KOPT-K1 (cell line): ENCODE measurements at regions not wholly inside any gene's neighbourhood (a gene's known extent, or its start where the extent isn't known, plus 50 kb on each side); places are given as distances from the start of the nearest gene placed in this dataset.

Experiments
- H3K27ac ChIP-seq: fragments of 200-600 bp; sonication (generic); 2 replicates; pipeline ENCODE4 v1.5.1; 2016; ENCODE audit warnings: antibody characterized with exemption, mild to moderate bottlenecking, low read depth, low read length; ENCODE audit not compliant: poor library complexity, severe bottlenecking
- H3K36me3 ChIP-seq: fragments of 200-600 bp; sonication (generic); 2 replicates; pipeline ENCODE4 v1.5.1; 2017; ENCODE audit warnings: antibody characterized with exemption, mild to moderate bottlenecking, low read length, moderate library complexity; ENCODE audit not compliant: insufficient read depth
- H3K9me3 ChIP-seq: fragments of 200-600 bp; sonication (generic); 2 replicates; pipeline ENCODE4 v1.5.1; 2017; ENCODE audit warnings: antibody characterized with exemption, low read length, mild to moderate bottlenecking; ENCODE audit not compliant: insufficient read depth, poor library complexity, severe bottlenecking

DNA sequence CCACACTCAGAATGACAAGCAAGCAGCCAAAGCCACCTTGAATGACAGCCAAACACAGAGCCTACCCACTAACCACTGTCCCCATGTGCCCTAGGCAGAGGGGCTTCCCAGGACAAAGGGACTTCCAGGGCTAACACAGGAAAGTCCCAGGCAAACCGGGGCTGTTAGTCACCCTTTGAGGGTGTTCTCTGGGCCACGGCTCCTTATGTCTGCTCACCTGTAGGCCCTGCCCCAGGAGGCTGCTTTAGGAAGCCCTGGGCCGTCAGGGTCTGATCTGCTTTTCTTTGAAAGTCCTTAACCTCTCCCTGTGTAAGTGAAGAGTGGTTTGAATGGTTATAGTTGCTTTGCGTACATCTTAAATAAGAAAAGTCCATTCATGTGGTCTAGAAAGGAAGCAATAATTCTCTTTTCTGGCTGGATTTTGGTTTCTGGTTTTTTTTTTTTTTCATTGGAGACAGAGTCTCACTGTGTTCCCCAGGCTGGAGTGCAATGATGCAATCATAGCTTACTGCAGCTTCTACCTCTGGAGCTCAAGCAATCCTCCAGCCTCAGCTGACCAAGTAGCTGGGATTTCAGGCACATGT, 161.4 kb downstream of the EFNB2 start:
- Histone ChIP-seq H3K9me3 (no peaks in the 10 kb centered on the region), H3K27ac (no peak overlapping the region), H3K36me3 (no peaks in the 10 kb centered on the region)

DNA sequence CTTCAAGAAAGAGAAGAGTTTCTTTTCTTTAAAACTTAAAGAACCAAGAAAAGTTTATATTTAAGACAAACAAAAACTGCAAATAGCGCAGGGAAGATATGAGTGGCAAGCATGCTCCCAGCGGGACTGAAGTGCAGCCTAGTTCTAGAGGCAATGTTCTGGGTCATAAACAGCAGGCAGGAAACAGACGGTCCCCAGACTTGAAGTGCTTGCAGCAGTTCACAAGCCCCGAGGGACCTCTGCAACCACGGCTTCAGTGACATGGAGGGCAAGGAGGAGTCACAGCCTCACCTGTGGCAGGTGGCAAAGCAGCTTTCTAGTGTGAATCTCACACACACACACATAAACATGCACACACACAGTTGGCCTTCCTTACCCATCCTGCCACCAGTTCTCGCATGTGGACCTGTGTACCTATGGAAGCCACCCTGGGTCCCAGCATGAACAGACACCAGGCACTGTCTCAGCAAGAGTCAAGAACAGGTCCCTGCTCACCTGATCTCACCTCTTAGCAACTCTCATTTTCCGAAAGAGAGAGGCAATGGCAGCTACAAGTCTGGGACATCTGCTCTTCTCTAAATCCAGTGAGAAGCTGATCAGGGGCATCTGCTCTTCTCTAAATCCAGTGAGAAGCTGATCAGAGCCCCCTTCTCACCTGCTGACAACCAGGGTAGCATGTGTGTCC, 162.0 kb downstream of the EFNB2 start:
- no peaks in the 10 kb centered on the region for H3K9me3 ChIP-seq
- H3K36me3 ChIP-seq: no peaks in the 10 kb centered on the region
- H3K27ac ChIP-seq: no peak overlapping the region

DNA sequence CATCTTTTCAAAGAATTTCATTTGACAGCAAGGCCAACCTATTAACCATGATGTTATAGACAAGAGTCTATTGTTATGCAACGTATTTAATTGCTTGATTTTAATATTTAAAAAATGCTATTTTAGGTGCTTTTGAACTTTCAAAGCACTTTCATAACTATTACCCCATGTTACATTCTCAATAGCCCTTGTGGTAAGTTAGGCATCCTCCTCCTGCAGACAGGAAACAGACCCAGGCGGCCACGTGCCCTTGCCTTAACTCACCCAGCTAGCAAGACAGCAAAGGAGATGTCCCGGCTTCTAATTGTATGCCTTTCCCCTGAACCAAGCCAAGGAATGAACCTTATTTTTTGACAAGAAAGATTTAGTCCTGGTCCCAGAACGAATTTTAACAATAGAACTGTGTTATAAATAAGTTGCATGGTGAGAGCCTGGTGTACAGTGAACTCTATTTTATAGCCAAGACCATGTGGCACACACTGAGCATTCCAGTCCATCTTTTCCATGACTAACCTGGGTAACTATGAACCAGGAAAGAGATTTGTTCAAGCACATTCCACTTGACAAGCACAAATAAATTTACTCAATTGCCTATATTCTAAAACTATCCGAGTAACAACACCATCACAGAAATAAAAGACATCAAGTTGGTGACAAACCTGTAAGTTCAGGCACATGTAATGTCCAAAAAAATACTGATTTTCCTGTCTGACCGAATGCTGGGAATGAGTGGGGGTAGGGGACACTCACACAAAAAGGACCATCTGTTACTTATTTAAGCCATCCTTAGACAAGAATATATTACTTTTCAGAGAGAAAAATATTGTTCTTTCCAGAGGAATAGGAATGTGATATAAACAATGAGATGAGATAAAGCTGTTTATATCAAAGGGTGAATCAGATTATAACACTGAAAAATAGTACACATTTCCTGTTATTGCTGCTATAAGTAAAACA, 163.0 kb downstream of the EFNB2 start:
- H3K36me3 ChIP-seq: no peaks in the 10 kb centered on the region
- no peaks in the 10 kb centered on the region for H3K9me3 ChIP-seq
- no peak overlapping the region for H3K27ac ChIP-seq

DNA sequence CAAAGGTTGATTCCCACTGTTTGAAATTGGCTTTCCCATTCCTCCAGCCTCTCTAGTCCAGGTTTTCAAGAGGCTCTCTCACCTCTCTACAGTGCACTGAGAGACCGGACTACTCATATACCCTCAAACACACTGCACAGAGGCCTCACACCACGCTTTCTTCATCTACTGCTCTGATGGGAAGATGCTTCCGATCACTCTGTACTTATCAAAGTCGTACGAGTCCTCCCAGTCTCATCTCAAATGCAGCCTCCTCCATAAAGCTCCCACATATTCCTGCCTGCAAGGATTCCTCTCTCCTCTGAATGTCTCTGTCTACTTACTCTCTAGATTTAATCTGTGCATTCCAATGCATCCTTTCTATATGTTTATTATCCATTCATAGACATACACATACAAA, 164.4 kb downstream of the EFNB2 start:
- H3K9me3 ChIP-seq: no peaks in the 10 kb centered on the region
- no peak overlapping the region for H3K27ac ChIP-seq
- no peaks in the 10 kb centered on the region for H3K36me3 ChIP-seq

DNA sequence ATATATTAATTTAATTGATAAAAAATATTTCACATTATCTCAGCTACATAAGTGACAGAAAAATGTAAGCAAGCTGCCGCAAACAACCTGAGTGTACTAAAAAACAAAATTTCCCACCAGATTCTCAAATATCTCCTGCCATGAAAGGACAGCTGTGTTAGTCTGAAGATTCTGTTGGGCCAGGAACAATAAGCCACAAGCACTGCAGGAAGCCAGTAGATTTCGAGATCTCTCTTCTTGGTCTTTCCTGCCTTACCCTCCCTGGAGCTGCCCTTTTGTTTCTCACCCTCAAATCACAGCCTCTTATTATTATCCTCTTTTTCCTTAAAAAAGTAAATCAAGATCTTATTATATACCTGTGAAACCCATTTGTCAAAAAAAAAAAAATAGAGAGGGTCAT, 165.6 kb downstream of the EFNB2 start:
- Histone ChIP-seq H3K9me3 (no peaks in the 10 kb centered on the region), H3K27ac (no peak overlapping the region), H3K36me3 (no peaks in the 10 kb centered on the region)

DNA sequence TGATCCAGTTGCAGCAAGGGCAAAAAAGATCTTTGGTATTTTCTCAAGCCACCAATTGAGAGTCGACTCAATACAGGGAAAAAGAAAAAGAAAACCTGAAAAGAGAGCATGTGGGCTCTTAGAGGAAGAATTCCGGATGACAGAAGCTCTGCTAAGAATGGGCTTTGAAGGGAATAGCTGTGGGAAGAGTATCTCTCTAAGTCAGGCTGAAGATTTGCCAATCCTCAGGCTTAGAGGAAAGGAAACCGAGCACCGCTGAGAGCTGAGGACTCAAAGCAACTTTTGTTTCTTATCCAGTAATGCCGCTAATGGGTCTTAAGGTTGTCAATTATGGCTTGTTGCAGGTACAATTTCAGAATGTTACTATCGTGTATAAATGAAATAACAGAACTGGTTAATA, 166.4 kb downstream of the EFNB2 start:
- Histone ChIP-seq H3K9me3 (peaks cover 7% of the 10 kb centered on the region), H3K36me3 (no peaks in the 10 kb centered on the region), H3K27ac (no peak overlapping the region)

DNA sequence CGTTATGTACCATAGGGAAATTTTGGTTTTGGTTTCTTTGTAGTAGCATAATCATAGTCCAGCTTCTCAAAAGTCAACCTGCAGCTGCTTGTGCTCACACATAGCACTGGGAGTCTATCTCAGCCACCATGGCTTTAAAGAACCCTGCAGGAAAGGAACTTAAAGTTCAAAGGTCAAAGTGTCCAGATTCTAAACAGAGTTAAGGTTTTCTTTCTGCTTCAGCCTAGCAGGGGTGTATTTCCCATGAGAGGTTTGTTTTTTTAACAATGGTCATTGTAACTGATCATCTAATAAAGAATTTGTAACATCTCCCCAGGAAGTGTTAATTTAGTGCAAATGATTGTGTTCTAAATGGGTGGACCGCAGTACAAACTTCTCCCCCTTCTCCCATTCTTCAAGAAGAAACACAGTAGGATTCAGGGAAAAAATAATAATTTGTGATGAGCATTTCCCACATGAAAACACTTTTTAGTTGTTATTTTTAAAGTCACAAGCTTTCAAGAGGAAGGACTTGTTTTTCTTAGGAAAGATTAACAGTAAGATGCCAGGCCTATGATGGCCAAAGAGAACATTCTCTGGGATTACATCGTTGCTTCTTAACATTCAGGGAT, 168.0 kb downstream of the EFNB2 start:
- peaks cover 8% of the 10 kb centered on the region for H3K9me3 ChIP-seq
- H3K27ac ChIP-seq: no peak overlapping the region
- H3K36me3 ChIP-seq: no peaks in the 10 kb centered on the region

DNA sequence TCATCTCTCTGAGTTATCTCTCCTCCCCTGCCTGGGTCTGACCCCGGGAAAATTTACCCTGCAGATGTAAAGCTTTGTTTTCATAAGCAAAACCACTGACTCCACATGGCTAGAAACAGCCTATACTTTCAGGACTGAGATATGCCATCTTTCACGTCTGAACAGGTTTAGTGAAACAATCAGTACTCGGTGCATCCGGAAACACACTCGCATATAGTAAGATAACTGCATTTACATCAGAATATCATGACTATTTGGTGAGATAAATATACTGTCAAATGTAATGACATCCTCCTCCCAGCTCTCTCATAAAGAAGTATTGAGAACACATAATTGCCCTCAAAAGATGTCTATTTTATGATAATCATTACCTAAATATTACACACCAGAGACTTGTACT, 172.8 kb downstream of the EFNB2 start:
- H3K36me3 ChIP-seq: no peaks in the 10 kb centered on the region

DNA sequence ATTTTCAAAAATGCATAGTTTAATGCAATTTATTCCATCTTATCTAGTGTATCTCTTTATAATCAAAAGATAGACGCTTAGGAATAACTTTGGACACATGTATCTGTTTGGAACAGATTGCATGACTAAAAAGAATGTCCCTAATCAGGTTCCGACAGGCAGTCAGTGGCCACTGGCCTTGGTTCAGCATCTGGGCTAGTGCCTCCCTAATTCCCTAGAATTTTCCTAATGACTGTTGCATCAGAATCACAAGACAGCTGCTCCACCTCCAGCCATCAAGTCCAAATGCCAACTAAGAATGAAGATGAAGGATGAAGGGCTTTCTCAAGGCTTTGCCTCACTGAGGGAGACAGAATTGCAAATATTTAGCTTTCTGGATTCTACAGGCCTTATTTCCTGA, 173.8 kb downstream of the EFNB2 start:
- no peak overlapping the region for H3K27ac ChIP-seq
- H3K36me3 ChIP-seq: no peaks in the 10 kb centered on the region
- H3K9me3 ChIP-seq: peaks cover 8% of the 10 kb centered on the region

More for the DNA sequence above, 172.8 kb downstream of the EFNB2 start:
- Histone ChIP-seq H3K27ac (no peak overlapping the region), H3K9me3 (peaks cover 8% of the 10 kb centered on the region)

DNA sequence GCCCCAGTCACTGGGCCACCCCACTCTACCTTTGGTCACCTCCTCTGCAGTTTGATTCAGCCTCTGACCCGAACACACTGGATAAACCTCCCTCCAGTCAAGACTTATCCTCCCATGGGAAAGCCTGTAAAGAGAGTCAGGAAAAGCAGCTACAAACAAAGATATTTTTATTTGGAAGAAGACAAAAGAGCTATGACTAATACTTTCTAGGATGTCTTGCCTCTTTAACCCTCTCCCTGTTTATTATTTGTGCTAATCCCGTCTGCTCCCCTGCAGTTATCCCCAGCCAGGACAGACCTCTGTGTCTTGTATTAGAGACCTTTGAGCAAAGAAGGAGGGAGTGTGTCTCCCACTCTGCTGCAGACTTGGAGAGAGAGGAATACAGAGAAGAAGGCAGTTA, 178.3 kb downstream of the EFNB2 start:
- Histone ChIP-seq H3K9me3 (no peaks in the 10 kb centered on the region), H3K27ac (no peak overlapping the region), H3K36me3 (no peaks in the 10 kb centered on the region)

DNA sequence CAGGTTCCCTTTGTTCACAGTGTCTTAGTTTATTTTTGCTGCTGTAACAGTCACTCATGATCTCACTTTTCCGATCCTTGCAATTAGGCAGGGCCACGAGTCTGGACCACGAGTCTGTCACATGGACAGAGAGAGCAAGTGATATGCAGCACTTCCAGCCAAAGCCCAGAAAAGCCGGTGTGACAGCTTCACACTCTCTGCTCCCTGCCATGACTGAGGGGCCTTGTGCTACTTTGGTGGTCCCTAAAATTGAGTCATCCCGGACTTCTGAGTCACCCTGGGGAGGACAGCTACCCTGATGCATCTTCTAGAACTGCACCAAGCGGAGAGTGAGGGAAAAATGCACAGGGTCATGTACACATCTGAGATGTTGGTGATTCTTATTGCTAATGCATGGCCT, 179.6 kb downstream of the EFNB2 start:
- H3K9me3 ChIP-seq: no peaks in the 10 kb centered on the region
- no peak overlapping the region for H3K27ac ChIP-seq
- no peaks in the 10 kb centered on the region for H3K36me3 ChIP-seq

DNA sequence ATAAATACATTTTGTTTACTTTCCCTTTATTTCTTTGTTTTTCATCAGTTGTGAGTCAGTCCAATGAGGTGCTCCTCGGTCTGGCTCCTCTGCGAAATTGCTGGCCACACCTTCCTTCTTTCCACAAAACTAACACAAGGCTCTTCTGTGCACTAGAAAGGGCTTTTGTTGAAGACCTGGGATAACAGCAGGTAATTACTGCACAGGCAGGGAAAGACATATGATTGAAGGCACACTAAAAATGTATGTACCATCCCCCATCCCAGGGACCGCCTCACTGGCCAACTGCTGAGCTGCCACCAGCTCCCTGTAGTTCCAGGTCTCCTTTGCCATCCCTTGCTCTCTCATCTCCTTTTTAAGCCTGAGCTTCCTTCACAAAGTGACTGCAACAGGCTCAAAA, 180.5 kb downstream of the EFNB2 start:
- H3K36me3 ChIP-seq: no peaks in the 10 kb centered on the region
- H3K9me3 ChIP-seq: no peaks in the 10 kb centered on the region
- no peak overlapping the region for H3K27ac ChIP-seq

DNA sequence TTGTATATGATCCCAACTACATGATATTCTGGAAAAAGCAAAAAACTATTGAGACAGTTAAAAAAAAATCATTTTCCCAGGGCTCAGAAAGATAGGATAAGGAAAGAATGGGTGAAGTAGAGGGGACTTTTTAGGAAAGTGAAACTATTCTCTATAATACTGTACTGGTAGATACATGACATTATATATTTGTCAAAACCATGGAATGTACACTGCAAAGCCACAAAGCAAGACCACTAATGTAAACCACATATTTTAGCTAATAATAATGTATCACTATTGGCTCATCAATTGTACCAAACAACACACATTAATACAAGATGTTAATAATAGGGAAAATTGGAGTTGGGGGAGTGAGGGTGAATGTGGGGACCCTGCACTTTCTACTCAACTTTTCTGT, 182.6 kb downstream of the EFNB2 start:
- no peaks in the 10 kb centered on the region for H3K36me3 ChIP-seq
- no peaks in the 10 kb centered on the region for H3K9me3 ChIP-seq
- H3K27ac ChIP-seq: no peak overlapping the region

DNA sequence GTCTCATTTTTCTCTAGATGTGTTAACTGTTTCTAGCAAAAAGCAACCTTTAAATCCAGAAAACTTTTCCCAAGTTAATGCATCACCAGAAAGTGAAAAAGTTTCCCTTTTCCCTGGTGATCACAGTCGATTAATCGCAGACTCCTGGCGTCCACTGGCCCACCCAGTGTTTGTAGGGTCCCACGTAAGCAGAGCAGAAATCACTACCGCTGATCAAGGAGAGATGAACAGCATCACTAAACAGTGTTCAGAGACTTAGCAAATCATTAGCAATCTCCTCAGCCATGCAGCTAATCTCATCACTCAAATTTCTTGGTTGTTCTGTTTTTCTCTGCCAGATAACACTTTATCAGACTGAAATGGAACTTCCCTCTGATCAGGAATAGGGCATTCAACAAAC, 184.2 kb downstream of the EFNB2 start:
- H3K27ac ChIP-seq: no peak overlapping the region
- no peaks in the 10 kb centered on the region for H3K36me3 ChIP-seq
- H3K9me3 ChIP-seq: no peaks in the 10 kb centered on the region

DNA sequence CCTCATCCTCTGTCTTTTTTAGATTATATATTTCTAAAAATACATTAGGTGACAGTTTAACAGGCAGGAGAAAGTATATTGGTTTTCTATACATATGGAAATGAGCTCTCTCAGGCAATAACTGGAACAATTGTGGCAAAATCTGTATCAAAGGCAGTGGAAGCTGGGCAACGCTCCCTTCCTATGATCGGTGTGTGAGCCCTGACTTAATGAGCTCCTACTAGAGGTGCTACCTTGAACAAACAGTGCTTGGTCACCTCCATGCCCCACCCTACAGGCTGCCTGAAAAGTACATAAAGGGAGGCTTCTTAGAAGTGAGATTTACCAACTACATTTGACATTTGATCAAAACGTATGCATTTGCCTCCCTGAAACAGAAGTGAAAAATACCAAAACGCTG, 185.3 kb downstream of the EFNB2 start:
- H3K36me3 ChIP-seq: no peaks in the 10 kb centered on the region
- H3K9me3 ChIP-seq: no peaks in the 10 kb centered on the region
- H3K27ac ChIP-seq: no peak overlapping the region
